ENCODE measurements at regions not wholly inside any gene's neighbourhood (a gene's known extent, or its start where the extent isn't known, plus 50 kb on each side); places are given as distances from the start of the nearest gene placed in this dataset.

DNA sequence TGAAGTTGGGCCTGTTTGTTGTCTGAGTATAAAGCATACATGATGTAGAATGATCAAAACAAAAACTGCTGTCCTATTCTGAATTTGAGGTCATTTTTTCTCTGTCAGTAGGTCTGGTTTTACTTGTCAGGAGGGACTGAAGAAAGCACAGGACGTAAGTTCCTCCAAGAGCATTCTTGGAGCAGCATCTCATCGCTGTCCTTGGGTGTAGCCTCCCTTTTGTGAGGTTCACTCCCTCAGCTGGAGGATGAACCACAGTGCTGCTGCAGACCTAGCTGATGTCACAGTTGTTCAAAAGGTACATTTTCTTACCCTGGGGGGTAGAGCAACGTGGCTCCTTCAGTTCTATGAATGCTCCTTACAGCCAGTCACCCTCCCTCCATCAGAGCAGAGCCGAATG is 490.0 kb upstream of the TBL1XR1 start:
- TF ChIP-seq POLR2A (IDR thresholded peaks at IDR 0.05): no peak
- TF ChIP-seq, protein P1, sequence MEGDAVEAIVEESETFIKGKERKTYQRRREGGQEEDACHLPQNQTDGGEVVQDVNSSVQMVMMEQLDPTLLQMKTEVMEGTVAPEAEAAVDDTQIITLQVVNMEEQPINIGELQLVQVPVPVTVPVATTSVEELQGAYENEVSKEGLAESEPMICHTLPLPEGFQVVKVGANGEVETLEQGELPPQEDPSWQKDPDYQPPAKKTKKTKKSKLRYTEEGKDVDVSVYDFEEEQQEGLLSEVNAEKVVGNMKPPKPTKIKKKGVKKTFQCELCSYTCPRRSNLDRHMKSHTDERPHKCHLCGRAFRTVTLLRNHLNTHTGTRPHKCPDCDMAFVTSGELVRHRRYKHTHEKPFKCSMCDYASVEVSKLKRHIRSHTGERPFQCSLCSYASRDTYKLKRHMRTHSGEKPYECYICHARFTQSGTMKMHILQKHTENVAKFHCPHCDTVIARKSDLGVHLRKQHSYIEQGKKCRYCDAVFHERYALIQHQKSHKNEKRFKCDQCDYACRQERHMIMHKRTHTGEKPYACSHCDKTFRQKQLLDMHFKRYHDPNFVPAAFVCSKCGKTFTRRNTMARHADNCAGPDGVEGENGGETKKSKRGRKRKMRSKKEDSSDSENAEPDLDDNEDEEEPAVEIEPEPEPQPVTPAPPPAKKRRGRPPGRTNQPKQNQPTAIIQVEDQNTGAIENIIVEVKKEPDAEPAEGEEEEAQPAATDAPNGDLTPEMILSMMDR (IDR thresholded peaks at IDR 0.05): no peak

Data from testis (tissue), 2 donors.